ENCODE measurements at regions not wholly inside any gene's neighbourhood (a gene's known extent, or its start where the extent isn't known, plus 50 kb on each side); places are given as distances from the start of the nearest gene placed in this dataset.

GRCh38 chr7:18206331-18206730, 178.7 kb upstream of the PRPS1L1 start:
- no peaks in the 10 kb centered on the region for H3K27me3 ChIP-seq (ENCODE audit: low read length)
- no peaks in the 10 kb centered on the region for H3K36me3 ChIP-seq (ENCODE audit: low read depth, low read length)
- H3K27ac ChIP-seq (ENCODE audit: low read length): no peak overlapping the region
- BruUV-seq (replicated peaks): no TSS peak
- no peak overlapping the region for H3K4me2 ChIP-seq (ENCODE audit: low read length)
- no peaks in the 10 kb centered on the region for H3F3A ChIP-seq (ENCODE audit: low read length, unreplicated experiment)
- no peak for TF ChIP-seq EZH2 (IDR thresholded peaks at IDR 0.05; ENCODE audit: low read length, unreplicated experiment)
- TF ChIP-seq EZH2phosphoT487 (IDR thresholded peaks at IDR 0.05; ENCODE audit: borderline replicate concordance, low read length): no peak
- TF ChIP-seq CTCF (conservative IDR thresholded peaks at IDR 0.05; ENCODE audit: low read depth, low read length): no peak
- peaks cover 9% of the 10 kb centered on the region for H3K4me1 ChIP-seq (ENCODE audit: insufficient read depth, low read length)
- no peak overlapping the region for H2AFZ ChIP-seq (ENCODE audit: low read length)
- H3K79me2 ChIP-seq (ENCODE audit: low read length): no peaks in the 10 kb centered on the region
- H4K20me1 ChIP-seq (ENCODE audit: low read length): no peaks in the 10 kb centered on the region
- ChIA-PET CTCF (no interaction called here), POLR2A (ENCODE audit: unreplicated experiment) (no interaction called here)
- no peak for ATAC-seq
- no peaks in the 10 kb centered on the region for H3K9me2 ChIP-seq (replicated peaks; ENCODE audit: low read length)
- H3K4me3 ChIP-seq (ENCODE audit: low read length): no peak overlapping the region
- H3K9ac ChIP-seq (ENCODE audit: low read length): no peak overlapping the region
- intact Hi-C loops (cut with micrococcal nuclease): loop anchor here (5.0 kb wide), 1 partner anchor 141 kb away; no protein-coding TSS in a partner anchor
- no peak for DNase-seq
- no peaks in the 10 kb centered on the region for H3K9me3 ChIP-seq (ENCODE audit: low read length)

GRCh38 chr7:18208921-18209320, 181.3 kb upstream of the PRPS1L1 start:
- Histone ChIP-seq H2AFZ (ENCODE audit: low read length) (no peak overlapping the region), H3F3A (ENCODE audit: low read length, unreplicated experiment) (no peaks in the 10 kb centered on the region), H3K27me3 (ENCODE audit: low read length) (no peaks in the 10 kb centered on the region), H3K9ac (ENCODE audit: low read length) (no peak overlapping the region), H3K36me3 (ENCODE audit: low read depth, low read length) (no peaks in the 10 kb centered on the region), H3K4me1 (ENCODE audit: insufficient read depth, low read length) (peaks cover 17% of the 10 kb centered on the region), H3K9me2 (replicated peaks; ENCODE audit: low read length) (no peaks in the 10 kb centered on the region), H3K27ac (ENCODE audit: low read length) (peak overlapping the region; percentile 33), H3K9me3 (ENCODE audit: low read length) (no peaks in the 10 kb centered on the region), H3K4me3 (ENCODE audit: low read length) (no peak overlapping the region), H4K20me1 (ENCODE audit: low read length) (no peaks in the 10 kb centered on the region), H3K4me2 (ENCODE audit: low read length) (no peak overlapping the region), H3K79me2 (ENCODE audit: low read length) (no peaks in the 10 kb centered on the region)
- ATAC-seq: peak; percentile 86
- ChIA-PET CTCF (interaction anchor here (0.7 kb wide), 1 partner anchor 195 kb away, joined by 6 read pairs; no protein-coding TSS in a partner anchor), POLR2A (ENCODE audit: unreplicated experiment) (no interaction called here)
- peak; percentile 83 for DNase-seq
- TF ChIP-seq CTCF (conservative IDR thresholded peaks at IDR 0.05; ENCODE audit: low read depth, low read length): no peak
- no peak for TF ChIP-seq EZH2phosphoT487 (IDR thresholded peaks at IDR 0.05; ENCODE audit: borderline replicate concordance, low read length)
- TF ChIP-seq EZH2 (IDR thresholded peaks at IDR 0.05; ENCODE audit: low read length, unreplicated experiment): no peak
- no TSS peak for BruUV-seq (replicated peaks)
- intact Hi-C loops (cut with micrococcal nuclease): loop anchor here (1.0 to 5.0 kb wide), 2 partner anchors 30 to 138 kb away; no protein-coding TSS in a partner anchor

GRCh38 chr7:18210377-18210776, 182.7 kb upstream of the PRPS1L1 start:
- no peak for DNase-seq
- Histone ChIP-seq H3K9me3 (ENCODE audit: low read length) (no peaks in the 10 kb centered on the region), H3K4me2 (ENCODE audit: low read length) (no peak overlapping the region), H3K27ac (ENCODE audit: low read length) (no peak overlapping the region), H4K20me1 (ENCODE audit: low read length) (no peaks in the 10 kb centered on the region), H3K9ac (ENCODE audit: low read length) (no peak overlapping the region), H3K4me1 (ENCODE audit: insufficient read depth, low read length) (peaks cover 17% of the 10 kb centered on the region), H3K4me3 (ENCODE audit: low read length) (no peak overlapping the region), H2AFZ (ENCODE audit: low read length) (no peak overlapping the region), H3K36me3 (ENCODE audit: low read depth, low read length) (no peaks in the 10 kb centered on the region), H3F3A (ENCODE audit: low read length, unreplicated experiment) (no peaks in the 10 kb centered on the region), H3K79me2 (ENCODE audit: low read length) (no peaks in the 10 kb centered on the region), H3K9me2 (replicated peaks; ENCODE audit: low read length) (no peaks in the 10 kb centered on the region), H3K27me3 (ENCODE audit: low read length) (no peaks in the 10 kb centered on the region)
- ChIA-PET CTCF (no interaction called here), POLR2A (ENCODE audit: unreplicated experiment) (no interaction called here)
- no TSS peak for BruUV-seq (replicated peaks)
- intact Hi-C loops (cut with micrococcal nuclease): no loop called here
- ATAC-seq: no peak
- TF ChIP-seq CTCF (conservative IDR thresholded peaks at IDR 0.05; ENCODE audit: low read depth, low read length) (no peak), EZH2phosphoT487 (IDR thresholded peaks at IDR 0.05; ENCODE audit: borderline replicate concordance, low read length) (no peak), EZH2 (IDR thresholded peaks at IDR 0.05; ENCODE audit: low read length, unreplicated experiment) (no peak)
